ENCODE measurements at regions not wholly inside any gene's neighbourhood (a gene's known extent, or its start where the extent isn't known, plus 50 kb on each side); places are given as distances from the start of the nearest gene placed in this dataset.

GRCh38 chr1:5351366-5351765, 640.9 kb downstream of the NPHP4 start:
- H2AFZ ChIP-seq (ENCODE audit: low read depth, low read length, poor library complexity, severe bottlenecking), result no peak overlapping the region
- no peaks in the 10 kb centered on the region for H3K27me3 ChIP-seq (ENCODE audit: insufficient read depth, low read length)
- peaks cover 0 to 4% of the 10 kb centered on the region in 2 experiments; a peak in 1 of 4 replicates for H3K9me3 ChIP-seq (ENCODE audit: control insufficient read depth in 1 of 2, insufficient read depth in 1 of 2, low read depth in 1 of 2, low read length in 2 of 2)
- H3K4me2 ChIP-seq (ENCODE audit: low read length), result no peak overlapping the region
- CTCF ChIA-PET, result no interaction called here
- no peaks in the 10 kb centered on the region for H3K9me2 ChIP-seq (ENCODE audit: insufficient read depth)
- H3K36me3 ChIP-seq (ENCODE audit: control insufficient read depth in 1 of 2, insufficient read depth in 2 of 2, low read length in 2 of 2), result no peaks in the 10 kb centered on the region
- H3K27ac ChIP-seq (ENCODE audit: low read depth, low read length), result no peak overlapping the region
- no TSS peak for BruUV-seq (replicated peaks)
- no peaks in the 10 kb centered on the region for H3K79me2 ChIP-seq (ENCODE audit: insufficient read depth, low read length)
- DNase-seq (ENCODE audit: low read depth, low spot score), result no peak
- TF ChIP-seq MAX (IDR thresholded peaks at IDR 0.05) (no peak), EZH2phosphoT487 (IDR thresholded peaks at IDR 0.05; ENCODE audit: borderline replicate concordance) (no peak), TCF7L2 (IDR thresholded peaks at IDR 0.05; ENCODE audit: borderline replicate concordance, extremely low read depth, insufficient read depth, insufficient read length) (no peak), YY1 (IDR thresholded peaks at IDR 0.05; ENCODE audit: extremely low read depth, insufficient replicate concordance, low read depth, low read length) (no peak), ZFX (IDR thresholded peaks at IDR 0.05) (no peak), ATF3 (IDR thresholded peaks at IDR 0.05) (no peak), EGR1 (IDR thresholded peaks at IDR 0.05; ENCODE audit: low read depth) (no peak), RAD21 (IDR thresholded peaks at IDR 0.05; ENCODE audit: low read depth) (no peak), EZH2 (IDR thresholded peaks at IDR 0.05) (no peak), POLR2AphosphoS5 (IDR thresholded peaks at IDR 0.05; ENCODE audit: low read depth, low read length) (no peak), JUND (IDR thresholded peaks at IDR 0.05) (no peak), ZBTB33 (IDR thresholded peaks at IDR 0.05; ENCODE audit: extremely low read depth, insufficient replicate concordance, low read length) (no peak)
- intact Hi-C loops (cut with micrococcal nuclease), result no loop called here
- no peaks in the 10 kb centered on the region for H3K4me1 ChIP-seq (ENCODE audit: control insufficient read depth in 1 of 2, insufficient read depth in 2 of 2, low read length in 2 of 2)
- ATAC-seq, result no peak
- H4K20me1 ChIP-seq (ENCODE audit: insufficient read depth), result no peaks in the 10 kb centered on the region
- POLR2A ChIA-PET, result no interaction called here
- no peak overlapping the region for H3K9ac ChIP-seq (ENCODE audit: low read length)
- RAD21 ChIA-PET (ENCODE audit: low non-redundant PET in 1 of 2, low total read pairs in 2 of 2, uncharacterized antibody in 2 of 2, unreplicated experiment in 2 of 2), result no interaction called here
- no peak overlapping the region for H3K4me3 ChIP-seq (replicated peaks in 1 of 2; ENCODE audit: low read depth in 1 of 2, low read length in 2 of 2)

Data from HCT116 (cell line).